Stimulated activated CD4-positive, alpha-beta T cell treated with anti-CD3 and anti-CD28 coated beads, Interleukin-2, amount 100 ng/mL, for 4 hours (primary cell): ENCODE measurements at regions not wholly inside any gene's neighbourhood (a gene's known extent, or its start where the extent isn't known, plus 50 kb on each side); places are given as distances from the start of the nearest gene placed in this dataset.
"Not testable (repeated sequence)": the region's sequence is repeated elsewhere in the genome, so short reads cannot be mapped to it uniquely, and the experiment has no call there.

Experiments
- DNase-seq: peaks from one replicate; pipeline ENCODE4 v3.0.0-alpha.2; 2020; ENCODE audit warnings: low read depth

GRCh38 chr5:92992073-92992472, 588.9 kb downstream of the NR2F1-AS1 start:
- no peak for DNase-seq

GRCh38 chr5:92991581-92992067, 589.4 kb downstream of the NR2F1-AS1 start:
- DNase-seq: no peak

- DNase-seq: no peak
These were observed 590.2 kb downstream of the NR2F1-AS1 start for GRCh38 chr5:92990771-92991170.

- no peak for DNase-seq
These were observed 600.0 kb downstream of the NR2F1-AS1 start for GRCh38 chr5:92981001-92981400.

GRCh38 chr5:92980491-92980890, 600.5 kb downstream of the NR2F1-AS1 start:
- DNase-seq: no peak

GRCh38 chr5:92979716-92980115, 601.3 kb downstream of the NR2F1-AS1 start:
- DNase-seq: no peak

- DNase-seq: no peak
These were observed 603.0 kb downstream of the NR2F1-AS1 start for GRCh38 chr5:92977846-92978540.

GRCh38 chr5:92976156-92976555, 604.9 kb downstream of the NR2F1-AS1 start:
- no peak for DNase-seq

GRCh38 chr5:92969781-92970237, 611.2 kb downstream of the NR2F1-AS1 start:
- no peak for DNase-seq

GRCh38 chr5:92969191-92969780, 611.7 kb downstream of the NR2F1-AS1 start:
- DNase-seq: no peak

GRCh38 chr5:92963800-92964199, 617.2 kb downstream of the NR2F1-AS1 start:
- DNase-seq: no peak

- no peak for DNase-seq
These were observed 618.3 kb downstream of the NR2F1-AS1 start for GRCh38 chr5:92962752-92963151.

GRCh38 chr5:92956886-92957285, 624.1 kb downstream of the NR2F1-AS1 start:
- DNase-seq: no peak

- no peak for DNase-seq
These were observed 628.8 kb downstream of the NR2F1-AS1 start for GRCh38 chr5:92952243-92952642.

GRCh38 chr5:92951746-92952145, 629.3 kb downstream of the NR2F1-AS1 start:
- no peak for DNase-seq

GRCh38 chr5:92946546-92946945, 634.5 kb downstream of the NR2F1-AS1 start:
- DNase-seq: no peak

- no peak for DNase-seq
These were observed 635.4 kb downstream of the NR2F1-AS1 start for GRCh38 chr5:92945605-92946097.

GRCh38 chr5:92944903-92945604, 636.0 kb downstream of the NR2F1-AS1 start:
- DNase-seq: no peak

- no peak for DNase-seq
These were observed 636.7 kb downstream of the NR2F1-AS1 start for GRCh38 chr5:92944337-92944736.

- DNase-seq: no peak
These were observed 638.3 kb downstream of the NR2F1-AS1 start for GRCh38 chr5:92942762-92943161.

- no peak for DNase-seq
These were observed 639.2 kb downstream of the NR2F1-AS1 start for GRCh38 chr5:92941806-92942205.

GRCh38 chr5:92939428-92939827, 641.6 kb downstream of the NR2F1-AS1 start:
- DNase-seq: no peak

GRCh38 chr5:92937396-92937795, 643.6 kb downstream of the NR2F1-AS1 start:
- DNase-seq: not testable (repeated sequence)
